NCI-H2227 (cell line): ENCODE measurements at regions not wholly inside any gene's neighbourhood (a gene's known extent, or its start where the extent isn't known, plus 50 kb on each side); places are given as distances from the start of the nearest gene placed in this dataset.
"Not testable (repeated sequence)": the region's sequence is repeated elsewhere in the genome, so short reads cannot be mapped to it uniquely, and the experiment has no call there.

Source experiments
- DNase-seq: peaks from one replicate; lab custom pipeline; 2025; ENCODE audit not compliant: unreplicated experiment; lab: John Stamatoyannopoulos, UW

- no peak for DNase-seq
Observed at GRCh38 chr5:124869426-124870033, 123.1 kb upstream of the ZNF608 start.

- DNase-seq = no peak
Observed at GRCh38 chr5:124870070-124870469, 123.6 kb upstream of the ZNF608 start.

GRCh38 chr5:124871303-124871702 lies 124.9 kb upstream of the ZNF608 start:
- DNase-seq = peak; percentile 2

GRCh38 chr5:124872086-124872485 lies 125.6 kb upstream of the ZNF608 start:
- DNase-seq = no peak

DNA sequence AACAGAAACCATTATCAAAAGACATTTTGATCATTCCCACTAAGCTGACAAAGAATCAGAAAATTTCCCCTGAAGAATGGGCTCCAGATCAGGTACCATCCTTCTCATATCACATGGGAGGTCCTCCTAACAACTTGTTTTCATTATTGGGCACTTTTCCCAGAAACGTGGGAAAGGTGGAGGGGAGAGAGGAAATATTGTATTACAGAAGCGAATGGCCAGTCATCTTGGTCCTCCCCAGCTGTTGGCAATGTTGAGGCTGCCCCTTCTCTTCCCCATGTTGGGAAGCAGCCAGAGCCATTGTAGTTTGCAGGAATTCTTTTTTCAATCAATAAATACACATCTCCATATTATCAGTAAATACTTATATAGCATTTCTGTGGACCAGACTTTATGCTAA lies 126.2 kb upstream of the ZNF608 start:
- no peak for DNase-seq

DNA sequence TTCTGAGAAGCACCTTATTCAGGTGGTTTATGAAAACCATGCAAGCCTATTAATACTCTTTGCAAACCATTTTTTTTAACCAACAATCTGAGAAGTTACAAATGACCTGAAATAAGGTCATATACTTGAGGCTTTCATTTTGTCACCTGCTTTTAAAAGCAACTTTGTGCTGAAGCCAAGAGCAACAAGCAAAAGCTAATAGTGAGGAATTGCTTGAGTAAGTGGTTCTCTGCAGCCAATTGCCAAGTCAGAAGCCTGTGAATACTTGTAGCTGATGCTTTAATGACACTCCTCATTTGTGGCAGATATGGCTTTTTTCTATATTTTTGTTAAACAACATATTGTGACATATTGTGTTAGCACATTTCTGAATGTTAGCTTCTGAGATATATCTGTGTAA lies 126.7 kb upstream of the ZNF608 start:
- DNase-seq = no peak

GRCh38 chr5:124873713-124874112 lies 127.3 kb upstream of the ZNF608 start:
- DNase-seq = no peak

DNA sequence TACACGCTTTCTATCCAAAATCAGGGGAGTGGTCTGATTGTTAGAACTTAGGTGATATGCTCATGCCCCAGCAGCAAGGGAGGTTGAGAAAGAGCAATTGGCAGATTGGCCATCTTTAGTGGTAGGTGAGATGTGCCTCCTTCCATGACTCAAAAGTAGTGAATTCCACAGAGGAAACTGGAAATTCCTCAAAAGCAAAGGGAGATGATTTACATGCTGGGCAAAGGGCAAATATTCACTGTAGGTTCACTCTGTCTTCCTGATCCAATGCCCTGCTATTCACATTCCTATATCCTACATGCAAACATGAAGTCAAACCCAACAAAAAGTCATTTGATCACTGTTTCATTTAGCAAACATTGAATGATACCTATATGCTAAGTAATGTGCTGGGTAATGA lies 130.1 kb upstream of the ZNF608 start:
- no peak for DNase-seq

GRCh38 chr5:124876983-124877382 lies 130.5 kb upstream of the ZNF608 start:
- DNase-seq = no peak

- no peak for DNase-seq
Observed at GRCh38 chr5:124877501-124878146, 131.2 kb upstream of the ZNF608 start.

GRCh38 chr5:124878583-124879342 lies 132.3 kb upstream of the ZNF608 start:
- no peak for DNase-seq

- DNase-seq = no peak
Observed at GRCh38 chr5:124880903-124881697, 134.7 kb upstream of the ZNF608 start.

- DNase-seq = no peak
Observed at GRCh38 chr5:124883681-124884080, 137.2 kb upstream of the ZNF608 start.

DNA sequence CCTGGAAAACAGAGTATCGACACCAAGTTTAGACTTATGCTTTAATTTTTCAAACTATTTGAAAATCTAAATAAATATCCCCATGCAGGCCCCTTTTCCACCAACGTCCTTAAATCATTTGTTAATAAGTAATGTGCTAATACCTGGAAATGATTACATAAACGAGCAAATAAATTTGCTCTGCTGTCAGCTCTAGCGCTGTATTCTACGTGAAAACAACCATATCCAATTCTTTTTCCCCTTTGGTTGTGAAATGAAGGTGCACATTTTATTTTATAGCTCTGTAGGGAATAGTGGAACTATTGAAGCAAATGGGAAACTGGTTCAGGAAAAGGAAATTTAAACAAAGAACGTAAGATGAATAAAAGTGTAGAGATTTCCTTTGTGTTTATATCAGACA lies 137.7 kb upstream of the ZNF608 start:
- DNase-seq = no peak

DNA sequence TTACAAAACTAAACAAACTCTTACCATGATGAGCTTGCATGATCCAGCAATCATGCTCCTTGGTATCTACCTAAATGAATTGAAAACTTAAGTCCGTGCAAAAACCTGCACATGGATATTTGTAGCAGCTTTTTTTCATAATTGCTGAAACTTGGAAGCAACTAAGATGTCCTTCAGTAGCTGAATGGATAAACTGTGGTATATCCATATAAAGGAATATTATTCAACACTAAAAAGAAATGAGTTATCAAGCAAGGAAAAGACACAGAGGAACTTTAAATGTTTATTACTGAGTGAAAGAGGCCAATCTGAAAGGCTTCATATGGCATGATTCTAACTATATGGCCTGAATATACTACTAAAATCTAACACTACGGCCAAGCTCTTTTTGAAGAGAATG lies 139.1 kb upstream of the ZNF608 start:
- no peak for DNase-seq

- DNase-seq = no peak
Observed at GRCh38 chr5:124887223-124887622, 140.8 kb upstream of the ZNF608 start.

- peak; percentile 23 for DNase-seq
Observed at GRCh38 chr5:124888050-124888506, 141.6 kb upstream of the ZNF608 start.

DNA sequence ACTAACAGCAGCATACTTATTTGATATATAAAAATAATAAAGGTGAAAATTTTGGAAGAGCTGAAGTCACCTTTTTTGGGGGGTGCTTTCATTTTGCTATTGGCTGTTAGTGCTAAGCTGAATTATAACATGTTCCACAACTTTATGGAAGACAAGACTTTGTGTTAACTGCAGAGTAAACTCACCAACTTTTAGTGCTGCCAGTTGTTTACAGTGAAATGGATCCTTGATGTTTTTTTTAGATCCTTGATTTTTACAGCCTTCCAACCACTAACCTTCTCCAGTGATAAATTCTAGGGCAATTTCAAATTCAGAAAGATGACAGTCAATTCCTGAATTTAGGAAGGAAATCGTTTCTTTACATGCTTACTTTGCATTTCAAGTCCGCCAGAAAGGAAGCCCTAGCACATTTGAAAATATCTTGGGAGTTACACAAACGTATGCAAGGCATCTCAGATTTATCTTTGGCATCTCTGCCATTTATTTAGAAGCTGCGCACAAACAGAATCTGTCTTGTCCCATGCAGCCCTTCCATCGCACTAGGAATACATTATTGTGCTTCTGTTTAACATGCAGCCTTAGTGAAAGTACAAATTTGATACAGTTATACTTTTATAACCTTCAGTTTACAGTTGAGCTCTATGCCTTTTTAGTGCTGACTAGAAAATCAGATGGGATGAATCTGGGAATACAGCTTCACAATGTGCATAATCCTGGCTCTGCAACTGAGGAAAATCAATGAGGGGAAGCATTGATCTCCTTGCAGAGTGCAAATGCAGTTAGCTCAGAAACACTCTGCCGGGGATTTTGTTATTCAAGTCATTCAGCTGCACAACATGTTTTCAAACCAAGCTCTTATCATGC lies 142.4 kb upstream of the ZNF608 start:
- no peak for DNase-seq

- no peak for DNase-seq
Observed at GRCh38 chr5:124889486-124889825, 143.0 kb upstream of the ZNF608 start.

DNA sequence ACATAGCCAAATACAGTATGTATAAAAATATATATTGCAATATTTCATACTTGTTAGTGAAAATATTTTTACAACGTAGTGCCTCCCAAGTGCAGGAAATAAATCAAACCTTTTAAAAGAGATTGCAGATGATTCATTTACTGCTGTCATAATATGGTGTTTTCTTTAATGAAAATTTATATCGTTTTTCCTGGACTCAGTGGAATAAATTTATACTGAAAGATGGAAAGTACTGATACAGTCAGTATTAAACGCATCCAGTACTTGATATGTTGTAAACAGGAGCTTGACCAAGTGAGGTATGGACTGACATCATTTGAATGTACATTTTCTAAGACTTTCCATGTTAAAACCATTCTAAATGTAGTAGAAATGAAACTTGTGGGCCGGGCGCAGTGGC lies 143.4 kb upstream of the ZNF608 start:
- no peak for DNase-seq

DNA sequence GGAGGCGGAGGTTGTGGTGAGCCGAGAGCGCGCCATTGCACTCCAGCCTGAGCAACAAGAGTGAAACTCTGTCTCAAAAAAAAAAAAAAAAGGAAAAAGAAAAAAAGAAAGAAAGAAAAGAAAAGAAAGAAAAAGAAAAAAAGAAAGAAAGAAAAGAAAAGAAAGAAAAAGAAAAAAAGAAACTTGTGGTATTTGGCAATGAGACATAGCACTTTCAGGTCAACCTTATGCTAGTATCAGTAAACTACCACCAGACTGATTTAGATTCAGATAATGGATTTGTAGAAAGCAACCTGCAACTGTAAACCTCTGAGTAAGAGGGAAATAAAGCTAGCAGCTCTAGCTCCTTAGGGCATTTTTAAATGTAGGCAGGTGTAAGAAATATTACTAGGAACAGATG lies 144.0 kb upstream of the ZNF608 start:
- DNase-seq = not testable (repeated sequence)
